Endodermal cell (in vitro differentiated cells): ENCODE measurements at regions not wholly inside any gene's neighbourhood (a gene's known extent, or its start where the extent isn't known, plus 50 kb on each side); places are given as distances from the start of the nearest gene placed in this dataset.

Source experiments
- DNase-seq: peaks from one replicate; pipeline ENCODE4 v3.0.0-alpha.2; 2017
- H3K27ac ChIP-seq: 2 replicates; pipeline ENCODE4 v1.5.1; 2013; ENCODE audit warnings: mild to moderate bottlenecking, low read depth, low read length, moderate library complexity
- H3K27me3 ChIP-seq: 2 replicates; pipeline ENCODE4 v1.6.1; 2013; ENCODE audit warnings: mild to moderate bottlenecking, low read length, moderate library complexity; ENCODE audit not compliant: insufficient read depth, control insufficient read depth, poor library complexity, severe bottlenecking
- H3K36me3 ChIP-seq: 2 replicates; pipeline ENCODE4 v1.7.0; 2013; ENCODE audit warnings: mild to moderate bottlenecking, low read length, moderate library complexity; ENCODE audit not compliant: control insufficient read depth, insufficient read depth
- H3K4me1 ChIP-seq: one replicate; pipeline ENCODE4 v1.7.0; 2013; ENCODE audit warnings: low read length; ENCODE audit not compliant: control insufficient read depth, insufficient read depth
- H3K4me3 ChIP-seq: 2 replicates; pipeline ENCODE4 v1.5.1; 2013; ENCODE audit warnings: mild to moderate bottlenecking, low read length, moderate library complexity
- H3K9ac ChIP-seq: 2 replicates; pipeline ENCODE4 v1.6.1; 2013; ENCODE audit warnings: mild to moderate bottlenecking, low read length, moderate library complexity; ENCODE audit not compliant: poor library complexity, severe bottlenecking; ENCODE audit errors: extremely low read depth
- H3K9me3 ChIP-seq: 2 replicates; pipeline ENCODE4 v1.6.1; 2013; ENCODE audit warnings: mild to moderate bottlenecking, low read length, moderate library complexity; ENCODE audit not compliant: control insufficient read depth
- H3K27ac Mint-ChIP-seq: 2 replicates; pipeline ENCODE4 v1.8.0; 2020; ENCODE audit warnings: mixed read lengths
- H3K27me3 Mint-ChIP-seq: 2 replicates; pipeline ENCODE4 v1.8.0; 2021; ENCODE audit warnings: mild to moderate bottlenecking, mixed read lengths; ENCODE audit not compliant: insufficient read depth
- H3K36me3 Mint-ChIP-seq: 2 replicates; pipeline ENCODE4 v1.8.0; 2020; ENCODE audit warnings: low read depth, mixed read lengths
- H3K4me1 Mint-ChIP-seq: 2 replicates; pipeline ENCODE4 v1.8.0; 2020; ENCODE audit warnings: mixed read lengths
- H3K4me3 Mint-ChIP-seq: 2 replicates; pipeline ENCODE4 v1.8.0; 2020; ENCODE audit warnings: mild to moderate bottlenecking, moderate library complexity, mixed read lengths
- H3K9me3 Mint-ChIP-seq: 2 replicates; pipeline ENCODE4 v1.8.0; 2020; ENCODE audit warnings: mild to moderate bottlenecking, mixed read lengths
- WGBS, 2 experiments: methylation state at CpG; one replicate each; pipeline versions ENCODE4 v1.1.5 to v1.1.7; 2013; ENCODE audit warnings: missing lambda C conversion rate in 2 of 2, mixed read lengths in 1 of 2; ENCODE audit not compliant: insufficient coverage in 1 of 2, insufficient read length in 1 of 2; 5-methylcytosine and 5-hydroxymethylcytosine counted together
- TF ChIP-seq, protein P1 (sequence below): fragments of 200-600 bp; sonication (generic); conservative IDR thresholded peaks from 2 replicates; pipeline ENCODE4 v1.5.0; 2021; ENCODE audit warnings: antibody characterized with exemption, mild to moderate bottlenecking

- Histone ChIP-seq H3K9me3 (no peaks in the 10 kb centered on the region), H3K4me1 (no peaks in the 10 kb centered on the region), H3K4me3 (no peak overlapping the region), H3K27ac (no peak overlapping the region), H3K36me3 (no peaks in the 10 kb centered on the region), H3K9ac (no peak overlapping the region), H3K27me3 (peaks cover 9% of the 10 kb centered on the region)
- H3K4me3 Mint-ChIP-seq = no peak overlapping the region
- TF ChIP-seq, protein P1, sequence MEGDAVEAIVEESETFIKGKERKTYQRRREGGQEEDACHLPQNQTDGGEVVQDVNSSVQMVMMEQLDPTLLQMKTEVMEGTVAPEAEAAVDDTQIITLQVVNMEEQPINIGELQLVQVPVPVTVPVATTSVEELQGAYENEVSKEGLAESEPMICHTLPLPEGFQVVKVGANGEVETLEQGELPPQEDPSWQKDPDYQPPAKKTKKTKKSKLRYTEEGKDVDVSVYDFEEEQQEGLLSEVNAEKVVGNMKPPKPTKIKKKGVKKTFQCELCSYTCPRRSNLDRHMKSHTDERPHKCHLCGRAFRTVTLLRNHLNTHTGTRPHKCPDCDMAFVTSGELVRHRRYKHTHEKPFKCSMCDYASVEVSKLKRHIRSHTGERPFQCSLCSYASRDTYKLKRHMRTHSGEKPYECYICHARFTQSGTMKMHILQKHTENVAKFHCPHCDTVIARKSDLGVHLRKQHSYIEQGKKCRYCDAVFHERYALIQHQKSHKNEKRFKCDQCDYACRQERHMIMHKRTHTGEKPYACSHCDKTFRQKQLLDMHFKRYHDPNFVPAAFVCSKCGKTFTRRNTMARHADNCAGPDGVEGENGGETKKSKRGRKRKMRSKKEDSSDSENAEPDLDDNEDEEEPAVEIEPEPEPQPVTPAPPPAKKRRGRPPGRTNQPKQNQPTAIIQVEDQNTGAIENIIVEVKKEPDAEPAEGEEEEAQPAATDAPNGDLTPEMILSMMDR = no peak
- H3K27me3 Mint-ChIP-seq = peaks cover 49% of the 10 kb centered on the region
- peaks cover 24% of the 10 kb centered on the region for H3K9me3 Mint-ChIP-seq
- no peak overlapping the region for H3K27ac Mint-ChIP-seq
- 75 to 89% methylated on average over 1 of the region's 1 CpG for WGBS, 2 experiments
- DNase-seq = no peak
- no peaks in the 10 kb centered on the region for H3K4me1 Mint-ChIP-seq
- peaks cover 7% of the 10 kb centered on the region for H3K36me3 Mint-ChIP-seq
These were observed 64.7 kb downstream of the DHCR7 start for GRCh38 chr11:71383461-71383860.

GRCh38 chr11:71381781-71382505 is 66.2 kb downstream of the DHCR7 start:
- H3K9me3 Mint-ChIP-seq = peaks cover 8% of the 10 kb centered on the region
- no peak overlapping the region for H3K27ac ChIP-seq
- no peaks in the 10 kb centered on the region for H3K4me1 Mint-ChIP-seq
- H3K36me3 Mint-ChIP-seq = no peaks in the 10 kb centered on the region
- H3K27me3 ChIP-seq = peaks cover 12% of the 10 kb centered on the region
- peaks cover 49% of the 10 kb centered on the region for H3K27me3 Mint-ChIP-seq
- no peaks in the 10 kb centered on the region for H3K9me3 ChIP-seq
- no peak for DNase-seq
- no peak overlapping the region for H3K9ac ChIP-seq
- H3K4me3 Mint-ChIP-seq = no peak overlapping the region
- 87% methylated on average over 5 of the region's 5 CpGs; no CpG with 5 or more reads in 1 of the 2 experiments for WGBS, 2 experiments
- no peaks in the 10 kb centered on the region for H3K36me3 ChIP-seq
- TF ChIP-seq, protein P1 = no peak
- no peaks in the 10 kb centered on the region for H3K4me1 ChIP-seq
- no peak overlapping the region for H3K27ac Mint-ChIP-seq
- no peak overlapping the region for H3K4me3 ChIP-seq

DNA sequence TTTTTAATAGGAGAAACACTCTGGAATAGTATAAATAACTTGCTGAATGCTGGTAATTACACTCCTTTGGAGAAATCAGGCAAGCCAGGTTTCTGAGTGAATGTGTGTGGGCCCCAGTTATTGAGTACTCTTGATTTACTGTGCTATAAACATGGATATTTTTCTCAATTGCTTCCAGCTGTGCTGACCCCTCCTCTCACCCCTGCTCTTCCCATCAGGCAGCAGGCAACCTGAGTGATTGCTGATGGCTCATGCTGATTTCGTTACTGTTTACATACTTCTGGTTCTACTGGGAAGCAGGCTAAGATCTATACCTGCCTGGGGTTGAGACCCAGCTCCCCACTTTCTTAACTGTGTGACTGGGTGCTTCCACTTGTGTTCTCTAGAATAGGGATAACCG is 68.5 kb downstream of the DHCR7 start:
- Mint-ChIP-seq H3K36me3 (no peaks in the 10 kb centered on the region), H3K9me3 (peaks cover 8% of the 10 kb centered on the region), H3K4me1 (no peaks in the 10 kb centered on the region), H3K27ac (no peak overlapping the region), H3K4me3 (no peak overlapping the region), H3K27me3 (peaks cover 63% of the 10 kb centered on the region)
- Histone ChIP-seq H3K9me3 (no peaks in the 10 kb centered on the region), H3K36me3 (no peaks in the 10 kb centered on the region), H3K4me3 (no peak overlapping the region), H3K27me3 (peaks cover 29% of the 10 kb centered on the region), H3K9ac (no peak overlapping the region), H3K4me1 (no peaks in the 10 kb centered on the region), H3K27ac (no peak overlapping the region)
- DNase-seq = no peak
- 71 to 80% methylated on average over 1 to 2 of the region's 2 CpGs for WGBS, 2 experiments
- TF ChIP-seq, protein P1 = no peak
